GM23248 (cell line): ENCODE measurements at regions not wholly inside any gene's neighbourhood (a gene's known extent, or its start where the extent isn't known, plus 50 kb on each side); places are given as distances from the start of the nearest gene placed in this dataset.

Experiments used
- DNase-seq: peaks from one replicate; pipeline ENCODE4 v3.0.0-alpha.2; 2015
- H2AFZ ChIP-seq: fragments of 200-600 bp; sonication (generic); 2 replicates; pipeline ENCODE4 v1.6.1; 2016; ENCODE audit warnings: antibody characterized with exemption
- H3F3A ChIP-seq: fragments of 200-600 bp; sonication (generic); 2 replicates; pipeline ENCODE4 v1.6.1; 2016; ENCODE audit warnings: mild to moderate bottlenecking, antibody characterized with exemption, mixed run types; ENCODE audit not compliant: insufficient read depth
- H3K27ac ChIP-seq: fragments of 200-600 bp; sonication (generic); 2 replicates; pipeline ENCODE4 v1.5.1; 2016; ENCODE audit warnings: mild to moderate bottlenecking
- H3K27me3 ChIP-seq: fragments of 200-600 bp; sonication (generic); replicated peaks from 2 replicates; pipeline ENCODE4 v1.6.1; 2016; ENCODE audit warnings: mild to moderate bottlenecking; ENCODE audit not compliant: insufficient read depth
- H3K36me3 ChIP-seq: fragments of 200-600 bp; sonication (generic); 2 replicates; pipeline ENCODE4 v1.6.1; 2016; ENCODE audit warnings: low read depth, mild to moderate bottlenecking
- H3K4me1 ChIP-seq: fragments of 200-600 bp; sonication (generic); 2 replicates; pipeline ENCODE4 v1.6.1; 2016; ENCODE audit warnings: mild to moderate bottlenecking; ENCODE audit not compliant: insufficient read depth
- H3K4me2 ChIP-seq: fragments of 200-600 bp; sonication (generic); one replicate; pipeline ENCODE4 v1.6.1; 2016; ENCODE audit warnings: mild to moderate bottlenecking; ENCODE audit not compliant: unreplicated experiment
- H3K4me3 ChIP-seq: fragments of 200-600 bp; sonication (generic); 2 replicates; pipeline ENCODE4 v1.5.1; 2016; ENCODE audit warnings: mild to moderate bottlenecking
- H3K79me2 ChIP-seq: fragments of 200-600 bp; sonication (generic); 2 replicates; pipeline ENCODE4 v1.6.1; 2016; ENCODE audit warnings: mild to moderate bottlenecking; ENCODE audit not compliant: insufficient read depth
- H3K9ac ChIP-seq: fragments of 200-600 bp; sonication (generic); 2 replicates; pipeline ENCODE4 v1.6.1; 2016; ENCODE audit warnings: mild to moderate bottlenecking
- H3K9me2 ChIP-seq: fragments of 200-600 bp; sonication (generic); 2 replicates; pipeline ENCODE4 v1.6.1; 2016; ENCODE audit warnings: mixed run types, mild to moderate bottlenecking, moderate library complexity; ENCODE audit not compliant: insufficient read depth
- H3K9me3 ChIP-seq: fragments of 200-600 bp; sonication (generic); one replicate; pipeline ENCODE4 v1.6.1; 2017; ENCODE audit warnings: low read depth
- H4K20me1 ChIP-seq: fragments of 200-600 bp; sonication (generic); 2 replicates; pipeline ENCODE4 v1.6.0; 2016; ENCODE audit not compliant: insufficient read depth
- EZH2 ChIP-seq: fragments of 200-600 bp; sonication (generic); IDR thresholded peaks from 2 replicates; pipeline ENCODE4 v1.6.1; 2018; ENCODE audit warnings: antibody characterized with exemption, mild to moderate bottlenecking; ENCODE audit not compliant: insufficient read depth, poor library complexity, severe bottlenecking
- EZH2phosphoT487 ChIP-seq: fragments of 200-600 bp; sonication (generic); IDR thresholded peaks from 2 replicates; pipeline ENCODE4 v1.6.1; 2018; ENCODE audit warnings: antibody characterized with exemption, moderate library complexity, mild to moderate bottlenecking, low read depth; ENCODE audit not compliant: insufficient read depth
- WGBS, 2 experiments: methylation state at CpG; one replicate each; pipeline ENCODE4 v1.1.6; 2015 to 2017; ENCODE audit warnings: low lambda C conversion rate in 2 of 2, low coverage in 1 of 2; ENCODE audit errors: missing lambda C conversion rate in 2 of 2; 5-methylcytosine and 5-hydroxymethylcytosine counted together
- in situ Hi-C: fragments of 300-500 bp; cut with MboI; formaldehyde crosslinking; loops from 2 replicates; pipeline ENCODE4 v1.15.0; 2020

GRCh38 chr11:88016392-88017170, 158.7 kb downstream of the RAB38 start:
- no peaks in the 10 kb centered on the region for H3K4me1 ChIP-seq
- no peaks in the 10 kb centered on the region for H3K9me2 ChIP-seq
- no peak overlapping the region for H2AFZ ChIP-seq
- H3K9me3 ChIP-seq: no peaks in the 10 kb centered on the region
- TF ChIP-seq EZH2 (no peak), EZH2phosphoT487 (no peak)
- in situ Hi-C loops: loop anchor here (25.0 kb wide), 2 partner anchors 521 to 554 kb away; no protein-coding TSS in a partner anchor
- H3K79me2 ChIP-seq: no peaks in the 10 kb centered on the region
- H4K20me1 ChIP-seq: no peaks in the 10 kb centered on the region
- H3K27ac ChIP-seq: no peak overlapping the region
- WGBS, 2 experiments: 19 to 24% methylated on average over 3 of the region's 3 CpGs
- no peak overlapping the region for H3K4me3 ChIP-seq
- peaks cover 7% of the 10 kb centered on the region; the same call in 1 of the 2 replicates for H3F3A ChIP-seq
- no peak overlapping the region for H3K9ac ChIP-seq
- H3K27me3 ChIP-seq: no peaks in the 10 kb centered on the region
- H3K4me2 ChIP-seq: no peak overlapping the region
- H3K36me3 ChIP-seq: no peaks in the 10 kb centered on the region
- peak; percentile 84 for DNase-seq

GRCh38 chr11:88015170-88015569, 160.1 kb downstream of the RAB38 start:
- Histone ChIP-seq H3K9me3 (no peaks in the 10 kb centered on the region), H3K9me2 (no peaks in the 10 kb centered on the region), H4K20me1 (no peaks in the 10 kb centered on the region), H3K36me3 (no peaks in the 10 kb centered on the region), H3K4me1 (no peaks in the 10 kb centered on the region), H3K4me2 (no peak overlapping the region), H2AFZ (no peak overlapping the region), H3K4me3 (no peak overlapping the region), H3K79me2 (no peaks in the 10 kb centered on the region), H3K9ac (no peak overlapping the region), H3F3A (peaks cover 7% of the 10 kb centered on the region; the same call in 1 of the 2 replicates), H3K27ac (no peak overlapping the region), H3K27me3 (no peaks in the 10 kb centered on the region)
- in situ Hi-C loops: loop anchor here (25.0 kb wide), 2 partner anchors 522 to 553 kb away; no protein-coding TSS in a partner anchor
- DNase-seq: no peak
- WGBS, 2 experiments: 76 to 80% methylated on average over 2 of the region's 2 CpGs
- no peak for TF ChIP-seq EZH2phosphoT487
- no peak for TF ChIP-seq EZH2

- in situ Hi-C loops: loop anchor here (25.0 kb wide), 2 partner anchors 524 to 551 kb away; no protein-coding TSS in a partner anchor
- no peaks in the 10 kb centered on the region for H3K36me3 ChIP-seq
- DNase-seq: peak; percentile 18
- H3K9me3 ChIP-seq: no peaks in the 10 kb centered on the region
- 57 to 60% methylated on average over 3 of the region's 3 CpGs for WGBS, 2 experiments
- peaks cover 7% of the 10 kb centered on the region; the same call in 1 of the 2 replicates for H3F3A ChIP-seq
- H3K9me2 ChIP-seq: no peaks in the 10 kb centered on the region
- no peaks in the 10 kb centered on the region for H3K4me1 ChIP-seq
- no peak overlapping the region for H3K9ac ChIP-seq
- no peaks in the 10 kb centered on the region for H4K20me1 ChIP-seq
- no peaks in the 10 kb centered on the region for H3K79me2 ChIP-seq
- no peak overlapping the region for H3K4me3 ChIP-seq
- no peak for TF ChIP-seq EZH2
- TF ChIP-seq EZH2phosphoT487: no peak
- no peaks in the 10 kb centered on the region for H3K27me3 ChIP-seq
- H3K27ac ChIP-seq: no peak overlapping the region
- no peak overlapping the region for H3K4me2 ChIP-seq
- H2AFZ ChIP-seq: no peak overlapping the region
These were observed 161.7 kb downstream of the RAB38 start for GRCh38 chr11:88013508-88014065.

DNA sequence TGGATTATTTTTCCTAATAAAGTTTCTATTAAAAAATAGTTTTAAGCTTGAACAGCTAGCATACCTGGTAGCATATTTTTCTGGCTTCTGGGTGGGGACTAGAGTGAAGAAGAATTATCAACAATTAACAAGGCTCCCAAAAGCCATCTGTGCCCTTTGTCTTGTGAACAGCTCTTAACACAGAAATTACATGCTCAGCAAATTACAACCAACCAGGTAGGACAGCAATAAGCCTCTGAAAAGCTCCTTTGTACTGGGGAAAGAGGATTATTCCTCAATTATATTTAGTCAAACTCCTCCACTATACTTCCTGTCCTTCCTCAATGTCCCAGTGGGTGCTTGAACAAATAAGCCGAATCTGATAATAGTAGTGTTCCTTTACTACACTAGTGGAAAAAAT, 162.8 kb downstream of the RAB38 start:
- no peak for DNase-seq
- Histone ChIP-seq H3K27ac (no peak overlapping the region), H3K79me2 (no peaks in the 10 kb centered on the region), H4K20me1 (no peaks in the 10 kb centered on the region), H3K4me3 (no peak overlapping the region), H3K9ac (no peak overlapping the region), H3K9me3 (no peaks in the 10 kb centered on the region), H3F3A (peaks cover 7% of the 10 kb centered on the region; the same call in 1 of the 2 replicates), H3K36me3 (no peaks in the 10 kb centered on the region), H2AFZ (no peak overlapping the region), H3K9me2 (no peaks in the 10 kb centered on the region), H3K27me3 (no peaks in the 10 kb centered on the region), H3K4me1 (no peaks in the 10 kb centered on the region), H3K4me2 (no peak overlapping the region)
- TF ChIP-seq EZH2phosphoT487 (no peak), EZH2 (no peak)
- 95 to 96% methylated on average over 1 of the region's 1 CpG for WGBS, 2 experiments
- in situ Hi-C loops: loop anchor here (25.0 kb wide), 2 partner anchors 525 to 550 kb away; no protein-coding TSS in a partner anchor
